ENCODE measurements at regions not wholly inside any gene's neighbourhood (a gene's known extent, or its start where the extent isn't known, plus 50 kb on each side); places are given as distances from the start of the nearest gene placed in this dataset.

DNA sequence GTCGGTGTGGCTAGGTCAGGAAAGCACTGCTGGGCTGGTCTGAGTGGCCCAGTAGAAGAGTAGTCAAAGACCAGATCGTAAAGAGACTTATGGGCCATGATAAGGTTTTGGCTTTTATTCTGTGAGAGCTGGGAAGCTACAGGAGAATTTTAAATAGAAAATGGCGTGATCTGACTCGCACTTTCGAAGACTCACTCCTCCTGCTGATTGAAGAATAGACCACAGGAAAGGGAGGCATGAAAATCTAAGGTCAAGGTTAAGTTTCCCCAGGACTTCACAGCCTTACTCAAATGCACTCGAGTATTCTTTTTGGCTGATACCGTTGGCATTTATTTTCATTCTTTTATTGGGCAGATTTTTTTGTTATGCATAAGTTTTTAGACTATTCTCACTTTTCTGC lies 231.4 kb upstream of the ANKRD50 start:
- TF ChIP-seq CTCF (conservative IDR thresholded peaks at IDR 0.05; ENCODE audit: low read depth, low read length) (peak; percentile 42), EZH2 (IDR thresholded peaks at IDR 0.05; ENCODE audit: borderline replicate concordance, low read depth, low read length, poor library complexity, severe bottlenecking) (no peak)

All from A673 (cell line).